ENCODE measurements at regions not wholly inside any gene's neighbourhood (a gene's known extent, or its start where the extent isn't known, plus 50 kb on each side); places are given as distances from the start of the nearest gene placed in this dataset.
"Not testable (repeated sequence)": the region's sequence is repeated elsewhere in the genome, so short reads cannot be mapped to it uniquely, and the experiment has no call there.

- DNase-seq, result no peak
Measured at GRCh38 chr18:76720683-76721082, 101.7 kb upstream of the ZNF236 start.

- no peak for DNase-seq
Measured at GRCh38 chr18:76715012-76715610, 107.2 kb upstream of the ZNF236 start.

GRCh38 chr18:76713432-76713831 lies 108.9 kb upstream of the ZNF236 start:
- DNase-seq, result no peak

GRCh38 chr18:76712511-76713140 lies 109.7 kb upstream of the ZNF236 start:
- no peak for DNase-seq

- no peak for DNase-seq
Measured at GRCh38 chr18:76710646-76711520, 111.5 kb upstream of the ZNF236 start.

- peak; percentile 63 for DNase-seq
Measured at GRCh38 chr18:76709659-76710645, 112.4 kb upstream of the ZNF236 start.

GRCh38 chr18:76708722-76709353 lies 113.5 kb upstream of the ZNF236 start:
- no peak for DNase-seq

GRCh38 chr18:76708071-76708721 lies 114.2 kb upstream of the ZNF236 start:
- no peak for DNase-seq

- DNase-seq, result no peak
Measured at GRCh38 chr18:76707534-76707933, 114.8 kb upstream of the ZNF236 start.

GRCh38 chr18:76704589-76704988 lies 117.8 kb upstream of the ZNF236 start:
- not testable (repeated sequence) for DNase-seq

- DNase-seq, result no peak
Measured at GRCh38 chr18:76699923-76700322, 122.4 kb upstream of the ZNF236 start.

GRCh38 chr18:76697441-76697901 lies 124.9 kb upstream of the ZNF236 start:
- DNase-seq, result no peak

- no peak for DNase-seq
Measured at GRCh38 chr18:76691800-76692199, 130.6 kb upstream of the ZNF236 start.

- DNase-seq, result no peak
Measured at GRCh38 chr18:76689646-76690264, 132.6 kb upstream of the ZNF236 start.

GRCh38 chr18:76688724-76689472 lies 133.5 kb upstream of the ZNF236 start:
- DNase-seq, result no peak

GRCh38 chr18:76687304-76687962 lies 134.9 kb upstream of the ZNF236 start:
- DNase-seq, result peak; percentile 11

- no peak for DNase-seq
Measured at GRCh38 chr18:76686737-76687231, 135.6 kb upstream of the ZNF236 start.

- DNase-seq, result no peak
Measured at GRCh38 chr18:76685860-76686259, 136.5 kb upstream of the ZNF236 start.

GRCh38 chr18:76685402-76685801 lies 137.0 kb upstream of the ZNF236 start:
- no peak for DNase-seq
